Common myeloid progenitor, CD34-positive (primary cell): ENCODE measurements at regions not wholly inside any gene's neighbourhood (a gene's known extent, or its start where the extent isn't known, plus 50 kb on each side); places are given as distances from the start of the nearest gene placed in this dataset.
A peak's percentile ranks its signal among the peaks of the same experiment; 100 is the strongest.
"Not testable (repeated sequence)": the region's sequence is repeated elsewhere in the genome, so short reads cannot be mapped to it uniquely, and the experiment has no call there.

Experiments used
- CTCF ChIA-PET: fragments of 350-600 bp; sonication (Branson Sonifier 250); formaldehyde crosslinking; loops from one replicate; lab custom pipeline; 2021; ENCODE audit warnings: antibody characterized with exemption; lab: Charles Lee
- POLR2A ChIA-PET: fragments of 350-600 bp; sonication (Branson Sonifier 250); formaldehyde crosslinking; loops from one replicate; lab custom pipeline; 2021; ENCODE audit warnings: antibody characterized with exemption; lab: Charles Lee
- DNase-seq, 3 donors: peaks; one replicate each; pipeline versions ENCODE4 v3.0.0 to v3.0.0-alpha.2; 2013
- H3K27ac ChIP-seq, 2 experiments: 1 replicate in 1 of 2; 2 replicates in 1 of 2; pipeline ENCODE4 v1.7.0; 2013; ENCODE audit warnings: inconsistent platforms in 2 of 2, low read length in 2 of 2, mild to moderate bottlenecking in 2 of 2, low read depth in 1 of 2, moderate library complexity in 1 of 2; ENCODE audit not compliant: severe bottlenecking in 2 of 2, insufficient read depth in 1 of 2, poor library complexity in 1 of 2
- H3K27me3 ChIP-seq, 5 experiments: replicated peaks in 2 of 5; 1 replicate in 3 of 5; 2 replicates in 2 of 5; pipeline versions ENCODE4 v1.6.1 to v1.7.0; 2013; ENCODE audit warnings: low read length in 4 of 5, mild to moderate bottlenecking in 2 of 5, moderate library complexity in 2 of 5, inconsistent platforms in 1 of 5; ENCODE audit not compliant: insufficient read depth in 5 of 5, control insufficient read depth in 4 of 5
- H3K36me3 ChIP-seq, 4 experiments: 1 replicate in 2 of 4; 2 replicates in 2 of 4; pipeline versions ENCODE4 v1.6.1 to v1.7.0; 2013; ENCODE audit warnings: low read length in 3 of 4, control low read depth in 1 of 4, mild to moderate bottlenecking in 1 of 4; ENCODE audit not compliant: control insufficient read depth in 4 of 4, insufficient read depth in 4 of 4
- H3K4me1 ChIP-seq, 4 experiments: 1 replicate in 3 of 4; 2 replicates in 1 of 4; pipeline versions ENCODE4 v1.6.1 to v1.7.1; 2013; ENCODE audit warnings: low read length in 3 of 4, mild to moderate bottlenecking in 3 of 4, control low read depth in 1 of 4, inconsistent platforms in 1 of 4, moderate library complexity in 1 of 4; ENCODE audit not compliant: control insufficient read depth in 4 of 4, insufficient read depth in 4 of 4; ENCODE audit errors: control extremely low read depth in 1 of 4
- H3K4me3 ChIP-seq, 7 experiments: 1 replicate in 4 of 7; 2 replicates in 3 of 7; pipeline versions ENCODE4 v1.5.1 to v1.7.0; 2013; ENCODE audit warnings: mild to moderate bottlenecking in 7 of 7, low read length in 6 of 7, moderate library complexity in 6 of 7, inconsistent platforms in 2 of 7, low read depth in 2 of 7, control low read depth in 1 of 7; ENCODE audit not compliant: insufficient read depth in 4 of 7, control insufficient read depth in 1 of 7; ENCODE audit errors: extremely low read depth in 1 of 7
- H3K9me3 ChIP-seq, 5 experiments: 1 replicate in 4 of 5; 2 replicates in 1 of 5; pipeline versions ENCODE4 v1.6.1 to v1.7.1; 2013; ENCODE audit warnings: low read length in 4 of 5, mild to moderate bottlenecking in 2 of 5, inconsistent platforms in 1 of 5, low read depth in 1 of 5, moderate library complexity in 1 of 5; ENCODE audit not compliant: control insufficient read depth in 4 of 5, insufficient read depth in 2 of 5; ENCODE audit errors: control extremely low read depth in 1 of 5
- WGBS: methylation state at CpG from one replicate; pipeline ENCODE4 v1.1.5; 2013; ENCODE audit not compliant: insufficient coverage; 5-methylcytosine and 5-hydroxymethylcytosine counted together

- POLR2A ChIA-PET, DNase-seq, H3K36me3 ChIP-seq, H3K27ac ChIP-seq, H3K4me1 ChIP-seq, CTCF ChIA-PET, H3K9me3 ChIP-seq, H3K4me3 ChIP-seq: not testable (repeated sequence)
- no CpG with 5 or more reads among the region's 2 CpGs for WGBS
- peaks cover 0 to 12% (median 1%) of the 10 kb centered on the region in 5 experiments for H3K27me3 ChIP-seq
Measured at GRCh38 chr12:8386661-8387060, 69.1 kb upstream of the CLEC6A start.

DNA sequence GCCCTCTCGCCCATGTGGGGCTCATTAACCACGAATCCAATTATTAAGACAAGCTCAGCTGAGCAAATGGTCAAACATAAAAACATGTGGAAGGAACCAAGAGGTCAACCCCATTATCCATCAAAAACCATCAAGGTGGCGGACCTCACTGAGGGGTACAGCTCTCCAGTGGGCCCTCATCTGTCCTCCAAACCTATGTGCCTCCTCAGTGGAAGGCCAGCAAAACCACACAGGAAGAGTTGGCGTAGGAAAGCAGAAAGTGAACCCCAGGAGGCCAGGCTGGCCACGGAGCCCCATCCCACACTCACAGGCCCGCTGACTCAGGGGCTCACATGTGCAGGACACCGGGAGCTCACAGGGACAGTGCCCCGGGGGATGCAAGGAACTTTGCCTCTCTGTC lies 66.5 kb upstream of the CLEC6A start:
- H3K27ac ChIP-seq, POLR2A ChIA-PET, CTCF ChIA-PET, H3K4me3 ChIP-seq, H3K9me3 ChIP-seq, H3K4me1 ChIP-seq, H3K36me3 ChIP-seq: not testable (repeated sequence)
- WGBS: 73% methylated on average over 3 of the region's 8 CpGs
- peak in 1 of 3 donors; percentile 1 for DNase-seq
- peaks cover 0 to 13% (median 1%) of the 10 kb centered on the region in 5 experiments for H3K27me3 ChIP-seq

- H3K36me3 ChIP-seq, H3K27ac ChIP-seq, H3K9me3 ChIP-seq, CTCF ChIA-PET, H3K4me1 ChIP-seq, POLR2A ChIA-PET: not testable (repeated sequence)
- Histone ChIP-seq H3K27me3 (peaks cover 0 to 13% (median 1%) of the 10 kb centered on the region in 5 experiments), H3K4me3 (peak overlapping the region in 6 of 7 experiments; percentile 19 to 60 (median 38))
- 0% methylated on average over 40 of the region's 81 CpGs for WGBS
- peak; percentile 16 to 67 (median 49) for DNase-seq
Measured at GRCh38 chr12:8390001-8390777, 65.6 kb upstream of the CLEC6A start.

GRCh38 chr12:8396225-8397071 lies 59.3 kb upstream of the CLEC6A start:
- H3K4me3 ChIP-seq: peak overlapping the region in 4 of 7 experiments; percentile 31 to 59 (median 52)
- H3K4me1 ChIP-seq, CTCF ChIA-PET, POLR2A ChIA-PET, H3K27me3 ChIP-seq, H3K36me3 ChIP-seq, H3K9me3 ChIP-seq, H3K27ac ChIP-seq: not testable (repeated sequence)
- WGBS: 2% methylated on average over 35 of the region's 79 CpGs
- peak; percentile 29 to 68 (median 55) for DNase-seq

GRCh38 chr12:8397378-8397777 lies 58.4 kb upstream of the CLEC6A start:
- H3K27ac ChIP-seq, DNase-seq, H3K27me3 ChIP-seq, H3K36me3 ChIP-seq, CTCF ChIA-PET, H3K4me3 ChIP-seq, H3K9me3 ChIP-seq, H3K4me1 ChIP-seq, POLR2A ChIA-PET: not testable (repeated sequence)
- 77% methylated on average over 4 of the region's 7 CpGs for WGBS

DNA sequence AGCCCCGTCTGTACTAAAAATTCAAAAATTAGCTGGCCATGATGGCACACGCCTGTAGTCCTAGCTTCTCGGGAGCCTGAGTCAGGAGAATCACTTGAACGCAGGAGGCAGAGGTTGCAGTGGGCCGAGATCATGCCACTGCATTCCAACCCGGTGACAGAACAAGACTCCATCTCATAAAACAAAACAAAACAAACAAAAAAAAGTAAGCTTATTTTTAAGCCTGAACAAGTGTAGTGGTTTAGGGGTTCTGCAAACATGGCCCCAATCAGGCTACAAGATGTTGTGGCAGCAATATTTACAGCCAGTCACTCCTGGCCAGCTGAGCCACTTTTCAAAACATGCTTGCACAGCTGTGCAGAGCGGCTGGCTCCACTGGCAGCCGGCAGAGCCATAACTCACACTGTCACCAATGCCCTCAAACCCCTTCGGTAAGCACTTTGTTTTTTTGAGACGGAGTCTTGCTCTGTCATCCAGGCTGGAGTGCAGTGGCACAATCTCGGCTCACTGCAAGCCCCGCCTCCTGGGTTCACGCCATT lies 56.2 kb upstream of the CLEC6A start:
- H3K27me3 ChIP-seq, POLR2A ChIA-PET, H3K9me3 ChIP-seq, H3K36me3 ChIP-seq, CTCF ChIA-PET, H3K4me3 ChIP-seq, H3K4me1 ChIP-seq, H3K27ac ChIP-seq: not testable (repeated sequence)
- 70% methylated on average over 6 of the region's 13 CpGs for WGBS
- peak in 1 of 3 donors; percentile 6 for DNase-seq

- no CpG with 5 or more reads among the region's 6 CpGs for WGBS
- H3K27me3 ChIP-seq, H3K4me1 ChIP-seq, H3K4me3 ChIP-seq, CTCF ChIA-PET, H3K36me3 ChIP-seq, H3K27ac ChIP-seq, POLR2A ChIA-PET, H3K9me3 ChIP-seq, DNase-seq: not testable (repeated sequence)
Measured at GRCh38 chr12:8403834-8404233, 51.9 kb upstream of the CLEC6A start.
